ENCODE measurements at regions not wholly inside any gene's neighbourhood (a gene's known extent, or its start where the extent isn't known, plus 50 kb on each side); places are given as distances from the start of the nearest gene placed in this dataset.
"Not testable (repeated sequence)": the region's sequence is repeated elsewhere in the genome, so short reads cannot be mapped to it uniquely, and the experiment has no call there.

- ATAC-seq: not testable (repeated sequence)
Observed at GRCh38 chr1:95297906-95298305, 63.9 kb downstream of the RWDD3 start.

GRCh38 chr1:95301091-95301490 lies 67.1 kb downstream of the RWDD3 start:
- no peak for ATAC-seq

- no peak for ATAC-seq
Observed at GRCh38 chr1:95301614-95302013, 67.6 kb downstream of the RWDD3 start.

- no peak for ATAC-seq
Observed at GRCh38 chr1:95304803-95305202, 70.8 kb downstream of the RWDD3 start.

- no peak for ATAC-seq
Observed at GRCh38 chr1:95308276-95309030, 74.4 kb downstream of the RWDD3 start.

GRCh38 chr1:95309031-95309471 lies 75.0 kb downstream of the RWDD3 start:
- ATAC-seq: no peak

- ATAC-seq: no peak
Observed at GRCh38 chr1:95311014-95311413, 77.0 kb downstream of the RWDD3 start.

GRCh38 chr1:95311762-95312161 lies 77.8 kb downstream of the RWDD3 start:
- no peak for ATAC-seq

- ATAC-seq: no peak
Observed at GRCh38 chr1:95312181-95312580, 78.2 kb downstream of the RWDD3 start.

GRCh38 chr1:95313527-95313926 lies 79.5 kb downstream of the RWDD3 start:
- no peak for ATAC-seq

- no peak for ATAC-seq
Observed at GRCh38 chr1:95321531-95321930, 87.5 kb downstream of the RWDD3 start.

GRCh38 chr1:95323123-95323522 lies 89.1 kb downstream of the RWDD3 start:
- no peak for ATAC-seq

GRCh38 chr1:95325349-95325748 lies 91.3 kb downstream of the RWDD3 start:
- ATAC-seq: no peak

- no peak for ATAC-seq
Observed at GRCh38 chr1:95326023-95326422, 92.0 kb downstream of the RWDD3 start.

- ATAC-seq: no peak
Observed at GRCh38 chr1:95332754-95333153, 98.7 kb downstream of the RWDD3 start.

- ATAC-seq: no peak
Observed at GRCh38 chr1:95339377-95339776, 105.4 kb downstream of the RWDD3 start.

- ATAC-seq: no peak
Observed at GRCh38 chr1:95340061-95340460, 106.1 kb downstream of the RWDD3 start.

- no peak for ATAC-seq
Observed at GRCh38 chr1:95352767-95353166, 118.8 kb downstream of the RWDD3 start.

- no peak for ATAC-seq
Observed at GRCh38 chr1:95353194-95353593, 119.2 kb downstream of the RWDD3 start.

GRCh38 chr1:95364546-95364945 lies 130.5 kb downstream of the RWDD3 start:
- ATAC-seq: no peak

- ATAC-seq: no peak
Observed at GRCh38 chr1:95366498-95366897, 132.5 kb downstream of the RWDD3 start.

- ATAC-seq: no peak
Observed at GRCh38 chr1:95368178-95368577, 134.2 kb downstream of the RWDD3 start.

- ATAC-seq: no peak
Observed at GRCh38 chr1:95369985-95370690, 136.1 kb downstream of the RWDD3 start.
